CD4-positive, alpha-beta T cell (primary cell): ENCODE measurements at regions not wholly inside any gene's neighbourhood (a gene's known extent, or its start where the extent isn't known, plus 50 kb on each side); places are given as distances from the start of the nearest gene placed in this dataset.

Experiments
- ATAC-seq: fragments of 200-7000 bp; cut with Tn5 transposase; one replicate; pipeline ENCODE4 v1.10.0; 2022; ENCODE audit warnings: mild to moderate bottlenecking; ENCODE audit not compliant: poor library complexity
- CTCF ChIA-PET: fragments of 350-600 bp; sonication (Branson Sonifier 250); formaldehyde crosslinking; loops from one replicate; lab custom pipeline; 2021; ENCODE audit warnings: antibody characterized with exemption, inconsistent platforms; lab: Charles Lee
- POLR2A ChIA-PET: fragments of 350-600 bp; sonication (Branson Sonifier 250); formaldehyde crosslinking; loops from one replicate; lab custom pipeline; 2021; ENCODE audit warnings: antibody characterized with exemption, inconsistent platforms; lab: Charles Lee
- DNase-seq, 14 experiments: peaks; one replicate each; pipeline ENCODE4 v3.0.0-alpha.2; 2013 to 2020; ENCODE audit warnings: mixed read lengths in 2 of 14
- H3K27ac ChIP-seq, 2 donors: one replicate each; pipeline versions ENCODE4 v1.5.1 to v1.7.0; 2013; ENCODE audit warnings: low read length in 2 of 2, low read depth in 1 of 2, mild to moderate bottlenecking in 1 of 2
- H3K27me3 ChIP-seq, 2 experiments: 1 replicate in 1 of 2; 2 replicates in 1 of 2; pipeline versions ENCODE4 v1.6.1 to v1.7.0; 2013; ENCODE audit warnings: low read length in 2 of 2, control low read depth in 1 of 2, mild to moderate bottlenecking in 1 of 2, moderate library complexity in 1 of 2; ENCODE audit not compliant: insufficient read depth in 2 of 2, control insufficient read depth in 1 of 2
- H3K36me3 ChIP-seq: one replicate; pipeline ENCODE4 v1.6.1; 2013; ENCODE audit warnings: low read length, control low read depth; ENCODE audit not compliant: insufficient read depth
- H3K4me1 ChIP-seq: one replicate; pipeline ENCODE4 v1.6.1; 2013; ENCODE audit warnings: low read length, control low read depth; ENCODE audit not compliant: insufficient read depth
- H3K4me3 ChIP-seq: one replicate; pipeline ENCODE4 v1.5.1; 2013; ENCODE audit warnings: mild to moderate bottlenecking, low read length, moderate library complexity
- H3K9me3 ChIP-seq, 2 experiments: 1 replicate in 1 of 2; 2 replicates in 1 of 2; pipeline versions ENCODE4 v1.6.1 to v1.7.0; 2013; ENCODE audit warnings: low read length in 2 of 2, mild to moderate bottlenecking in 2 of 2, control low read depth in 1 of 2, moderate library complexity in 1 of 2; ENCODE audit not compliant: control insufficient read depth in 1 of 2, insufficient read depth in 1 of 2
- H3K27ac Mint-ChIP-seq: one replicate; pipeline ENCODE4 v1.8.0; 2020; ENCODE audit warnings: mixed read lengths
- H3K27me3 Mint-ChIP-seq: one replicate; pipeline ENCODE4 v1.8.0; 2021; ENCODE audit warnings: mixed read lengths
- H3K36me3 Mint-ChIP-seq: one replicate; pipeline ENCODE4 v1.8.0; 2021; ENCODE audit warnings: low read depth, mixed read lengths
- H3K4me1 Mint-ChIP-seq: one replicate; pipeline ENCODE4 v1.8.0; 2021; ENCODE audit warnings: low read depth, mixed read lengths
- H3K4me3 Mint-ChIP-seq: one replicate; pipeline ENCODE4 v1.8.0; 2020; ENCODE audit warnings: mild to moderate bottlenecking, mixed read lengths
- H3K9me3 Mint-ChIP-seq: one replicate; pipeline ENCODE4 v1.8.0; 2020; ENCODE audit warnings: mixed read lengths
- intact Hi-C, 2 experiments: fragments of 100-400 bp; cut with DNase I in 1 of 2; cut with micrococcal nuclease in 1 of 2; formaldehyde crosslinking; loops; one replicate each; pipeline versions ENCODE4 v1.15.1 to v1.9.0; 2023 to 2025; cut with DNase I, micrococcal nuclease
- TF ChIP-seq, protein P1 (sequence below): fragments of 200-600 bp; IDR thresholded peaks from one replicate; pipeline ENCODE4 v1.8.0; 2022; ENCODE audit warnings: antibody characterized with exemption, mild to moderate bottlenecking

DNA sequence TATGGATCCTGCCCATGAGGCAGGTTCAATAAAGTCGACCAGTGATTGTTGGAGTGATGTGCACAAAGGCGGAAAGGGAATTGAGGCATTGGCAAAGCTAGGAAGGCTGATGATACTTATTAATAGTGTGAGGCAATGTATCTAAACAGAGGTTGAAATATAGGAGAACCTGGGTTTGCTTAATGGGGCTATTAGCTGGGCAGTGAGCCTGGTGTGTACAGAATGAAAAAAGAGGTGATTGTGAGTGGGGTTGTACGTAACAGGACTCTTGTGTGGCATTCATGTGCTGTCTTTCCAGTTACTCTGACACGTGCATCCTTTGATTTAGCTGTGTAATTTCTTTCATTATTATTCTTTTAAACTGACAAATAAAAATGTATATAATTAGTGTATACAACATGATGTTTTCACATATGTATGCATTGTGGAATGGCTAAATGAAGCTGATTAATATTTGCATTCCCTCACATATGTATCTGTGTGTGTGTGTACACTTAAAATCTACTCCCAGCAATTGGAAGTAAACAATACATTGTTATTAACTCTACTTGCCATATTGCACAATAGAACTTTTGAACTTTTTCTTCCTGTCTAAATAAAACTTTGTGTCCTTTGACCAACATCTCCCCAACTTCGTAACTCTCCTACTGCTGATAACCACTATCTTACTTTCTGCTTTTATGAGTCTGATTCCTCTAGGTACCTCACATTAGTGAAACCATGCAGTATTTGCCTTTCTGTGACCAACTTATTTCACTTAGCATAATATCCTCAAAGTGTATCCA lies 220.5 kb upstream of the SLC35B3 start:
- Mint-ChIP-seq H3K27ac (no peak overlapping the region), H3K36me3 (no peaks in the 10 kb centered on the region)
- no peak for ATAC-seq

DNA sequence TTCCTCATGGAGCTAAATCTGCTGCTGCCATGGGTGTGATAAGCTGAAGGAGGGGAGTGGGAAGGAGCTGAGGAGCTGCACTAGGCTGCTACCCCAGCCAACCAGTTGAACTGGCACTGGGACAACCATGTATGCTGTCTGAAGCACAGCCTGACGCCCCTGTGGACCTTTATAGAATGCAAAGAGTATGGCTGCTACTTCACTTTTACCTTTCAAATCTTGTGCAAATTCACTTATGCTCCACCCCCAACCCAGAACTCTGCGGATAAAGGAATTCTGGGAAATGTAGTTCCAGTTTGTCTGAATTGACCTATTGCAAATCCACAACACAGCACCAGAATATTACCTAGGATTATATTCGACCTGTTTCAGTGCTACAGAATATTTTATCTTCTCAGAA lies 217.4 kb upstream of the SLC35B3 start:
- Histone ChIP-seq H3K27ac (no peak overlapping the region), H3K4me3 (no peak overlapping the region), H3K27me3 (no peaks in the 10 kb centered on the region), H3K36me3 (no peaks in the 10 kb centered on the region), H3K4me1 (no peaks in the 10 kb centered on the region), H3K9me3 (peaks cover 3 to 5% of the 10 kb centered on the region in 2 experiments)
- no peaks in the 10 kb centered on the region for H3K4me1 Mint-ChIP-seq
- no peaks in the 10 kb centered on the region for H3K27me3 Mint-ChIP-seq
- POLR2A ChIA-PET, result no interaction called here
- DNase-seq, result no peak
- TF ChIP-seq, protein P1, sequence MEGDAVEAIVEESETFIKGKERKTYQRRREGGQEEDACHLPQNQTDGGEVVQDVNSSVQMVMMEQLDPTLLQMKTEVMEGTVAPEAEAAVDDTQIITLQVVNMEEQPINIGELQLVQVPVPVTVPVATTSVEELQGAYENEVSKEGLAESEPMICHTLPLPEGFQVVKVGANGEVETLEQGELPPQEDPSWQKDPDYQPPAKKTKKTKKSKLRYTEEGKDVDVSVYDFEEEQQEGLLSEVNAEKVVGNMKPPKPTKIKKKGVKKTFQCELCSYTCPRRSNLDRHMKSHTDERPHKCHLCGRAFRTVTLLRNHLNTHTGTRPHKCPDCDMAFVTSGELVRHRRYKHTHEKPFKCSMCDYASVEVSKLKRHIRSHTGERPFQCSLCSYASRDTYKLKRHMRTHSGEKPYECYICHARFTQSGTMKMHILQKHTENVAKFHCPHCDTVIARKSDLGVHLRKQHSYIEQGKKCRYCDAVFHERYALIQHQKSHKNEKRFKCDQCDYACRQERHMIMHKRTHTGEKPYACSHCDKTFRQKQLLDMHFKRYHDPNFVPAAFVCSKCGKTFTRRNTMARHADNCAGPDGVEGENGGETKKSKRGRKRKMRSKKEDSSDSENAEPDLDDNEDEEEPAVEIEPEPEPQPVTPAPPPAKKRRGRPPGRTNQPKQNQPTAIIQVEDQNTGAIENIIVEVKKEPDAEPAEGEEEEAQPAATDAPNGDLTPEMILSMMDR, result no peak
- H3K27ac Mint-ChIP-seq, result no peak overlapping the region
- no peaks in the 10 kb centered on the region for H3K36me3 Mint-ChIP-seq
- intact Hi-C loops, result no loop called here
- peaks cover 14% of the 10 kb centered on the region for H3K9me3 Mint-ChIP-seq
- CTCF ChIA-PET, result no interaction called here
- ATAC-seq, result no peak
- no peak overlapping the region for H3K4me3 Mint-ChIP-seq

More for the DNA sequence above, 220.5 kb upstream of the SLC35B3 start:
- TF ChIP-seq, protein P1, result no peak
- Histone ChIP-seq H3K9me3 (no peaks in the 10 kb centered on the region), H3K27me3 (no peaks in the 10 kb centered on the region), H3K27ac (no peak overlapping the region), H3K4me3 (no peak overlapping the region), H3K4me1 (no peaks in the 10 kb centered on the region), H3K36me3 (no peaks in the 10 kb centered on the region)
- Mint-ChIP-seq H3K9me3 (peaks cover 6% of the 10 kb centered on the region), H3K4me1 (no peaks in the 10 kb centered on the region), H3K27me3 (no peaks in the 10 kb centered on the region), H3K4me3 (no peak overlapping the region)
- CTCF ChIA-PET, result interaction anchor here (1.0 kb wide), 1 partner anchor 18 kb away, joined by 3 read pairs; no protein-coding TSS in a partner anchor
- no peak for DNase-seq
- intact Hi-C loops, result no loop called here
- POLR2A ChIA-PET, result no interaction called here

DNA sequence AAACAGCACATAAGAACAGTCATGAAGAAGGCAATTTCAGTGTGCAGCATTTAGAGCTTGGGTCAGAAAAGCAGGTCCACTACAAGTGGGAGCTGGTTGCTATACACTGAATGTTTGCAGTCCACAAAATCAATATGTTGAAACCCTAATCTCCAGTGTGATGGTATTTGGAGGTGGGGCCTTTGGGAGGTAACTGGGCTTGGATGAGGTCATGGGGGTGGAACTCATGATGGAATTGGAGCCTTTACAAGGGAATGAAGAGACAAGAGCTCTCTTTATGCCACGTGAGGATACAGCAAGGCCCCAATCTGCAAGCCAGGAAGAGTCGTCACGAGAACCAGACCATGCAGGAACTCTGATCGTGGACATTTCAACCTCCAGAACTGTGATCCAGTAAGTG lies 216.7 kb upstream of the SLC35B3 start:
- ChIA-PET CTCF (no interaction called here), POLR2A (no interaction called here)
- no peak for ATAC-seq
- Mint-ChIP-seq H3K27ac (no peak overlapping the region), H3K27me3 (no peaks in the 10 kb centered on the region), H3K4me1 (no peaks in the 10 kb centered on the region), H3K36me3 (no peaks in the 10 kb centered on the region), H3K9me3 (peaks cover 14% of the 10 kb centered on the region), H3K4me3 (no peak overlapping the region)
- Histone ChIP-seq H3K27ac (no peak overlapping the region), H3K36me3 (no peaks in the 10 kb centered on the region), H3K4me1 (no peaks in the 10 kb centered on the region), H3K27me3 (no peaks in the 10 kb centered on the region), H3K9me3 (peaks cover 5% of the 10 kb centered on the region in 2 experiments), H3K4me3 (no peak overlapping the region)
- TF ChIP-seq, protein P1, result no peak
- DNase-seq, result no peak
- intact Hi-C loops, result no loop called here
